Nephron progenitor cell (in vitro differentiated cells): ENCODE measurements at regions not wholly inside any gene's neighbourhood (a gene's known extent, or its start where the extent isn't known, plus 50 kb on each side); places are given as distances from the start of the nearest gene placed in this dataset.

ENCODE experiments used
- DNase-seq: peaks from one replicate; pipeline ENCODE4 v3.0.0; 2021
- H3K27ac Mint-ChIP-seq: 2 replicates; pipeline ENCODE4 v1.8.0; 2021; ENCODE audit warnings: mild to moderate bottlenecking, moderate library complexity, mixed read lengths
- H3K27me3 Mint-ChIP-seq: 2 replicates; pipeline ENCODE4 v1.8.0; 2021; ENCODE audit warnings: mild to moderate bottlenecking, low read depth, mixed read lengths; ENCODE audit not compliant: poor library complexity
- H3K36me3 Mint-ChIP-seq: 2 replicates; pipeline ENCODE4 v1.8.0; 2021; ENCODE audit warnings: low read depth, mixed read lengths
- H3K4me1 Mint-ChIP-seq: 2 replicates; pipeline ENCODE4 v1.8.0; 2021; ENCODE audit warnings: mixed read lengths
- H3K4me3 Mint-ChIP-seq: 2 replicates; pipeline ENCODE4 v1.8.0; 2021; ENCODE audit warnings: mild to moderate bottlenecking, moderate library complexity, mixed read lengths
- H3K9me3 Mint-ChIP-seq: 2 replicates; pipeline ENCODE4 v1.8.0; 2021; ENCODE audit warnings: mild to moderate bottlenecking, moderate library complexity, mixed read lengths
- TF ChIP-seq, protein P1 (sequence below): fragments of 200-600 bp; sonication (generic); IDR thresholded peaks from 2 replicates; pipeline ENCODE4 v1.5.0; 2021; ENCODE audit warnings: antibody characterized with exemption

DNA sequence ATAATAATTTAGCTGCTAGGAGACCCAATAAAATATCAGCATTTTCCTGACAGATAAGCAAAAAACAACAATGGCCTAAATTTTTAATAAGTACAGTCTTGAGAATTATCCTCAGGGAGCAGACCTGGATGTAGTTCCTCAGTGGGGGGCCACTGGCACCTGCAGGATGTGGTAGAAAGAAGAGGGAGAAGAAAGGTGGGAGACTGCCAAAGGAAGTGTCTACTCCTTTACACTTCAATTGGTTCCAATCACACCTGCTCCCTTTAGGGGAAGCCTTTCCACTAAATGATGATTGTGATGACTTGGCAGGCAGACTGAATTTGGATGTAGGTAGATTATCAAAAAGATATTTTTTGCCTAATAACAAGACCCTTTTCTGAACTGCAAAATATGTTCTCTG is 353.0 kb upstream of the SATB1 start:
- H3K4me1 Mint-ChIP-seq = no peaks in the 10 kb centered on the region
- H3K27ac Mint-ChIP-seq = no peak overlapping the region
- no peak for DNase-seq
- H3K36me3 Mint-ChIP-seq = no peaks in the 10 kb centered on the region
- TF ChIP-seq, protein P1, sequence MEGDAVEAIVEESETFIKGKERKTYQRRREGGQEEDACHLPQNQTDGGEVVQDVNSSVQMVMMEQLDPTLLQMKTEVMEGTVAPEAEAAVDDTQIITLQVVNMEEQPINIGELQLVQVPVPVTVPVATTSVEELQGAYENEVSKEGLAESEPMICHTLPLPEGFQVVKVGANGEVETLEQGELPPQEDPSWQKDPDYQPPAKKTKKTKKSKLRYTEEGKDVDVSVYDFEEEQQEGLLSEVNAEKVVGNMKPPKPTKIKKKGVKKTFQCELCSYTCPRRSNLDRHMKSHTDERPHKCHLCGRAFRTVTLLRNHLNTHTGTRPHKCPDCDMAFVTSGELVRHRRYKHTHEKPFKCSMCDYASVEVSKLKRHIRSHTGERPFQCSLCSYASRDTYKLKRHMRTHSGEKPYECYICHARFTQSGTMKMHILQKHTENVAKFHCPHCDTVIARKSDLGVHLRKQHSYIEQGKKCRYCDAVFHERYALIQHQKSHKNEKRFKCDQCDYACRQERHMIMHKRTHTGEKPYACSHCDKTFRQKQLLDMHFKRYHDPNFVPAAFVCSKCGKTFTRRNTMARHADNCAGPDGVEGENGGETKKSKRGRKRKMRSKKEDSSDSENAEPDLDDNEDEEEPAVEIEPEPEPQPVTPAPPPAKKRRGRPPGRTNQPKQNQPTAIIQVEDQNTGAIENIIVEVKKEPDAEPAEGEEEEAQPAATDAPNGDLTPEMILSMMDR = no peak
- H3K27me3 Mint-ChIP-seq = no peaks in the 10 kb centered on the region
- H3K9me3 Mint-ChIP-seq = no peaks in the 10 kb centered on the region
- H3K4me3 Mint-ChIP-seq = no peak overlapping the region

DNA sequence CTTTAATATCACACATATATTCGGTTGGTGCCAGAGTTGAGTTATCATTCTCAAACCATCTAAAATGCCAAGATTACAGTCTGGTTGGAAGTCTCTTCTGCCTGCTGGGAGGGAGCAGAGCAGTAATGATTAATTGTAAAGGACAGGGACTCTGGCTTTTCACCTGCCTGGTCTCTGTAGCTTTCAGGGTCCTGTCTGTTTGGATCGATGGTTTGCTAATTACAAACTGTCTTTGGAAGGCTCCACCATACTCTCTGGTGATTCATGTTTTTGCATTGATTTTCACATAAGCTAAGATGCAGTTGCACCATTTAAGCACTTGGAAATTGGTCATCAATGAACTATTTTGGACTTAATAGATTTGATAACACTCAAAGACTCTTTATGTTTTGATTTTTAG is 350.4 kb upstream of the SATB1 start:
- Mint-ChIP-seq H3K4me1 (no peaks in the 10 kb centered on the region), H3K4me3 (no peak overlapping the region), H3K9me3 (no peaks in the 10 kb centered on the region), H3K27me3 (no peaks in the 10 kb centered on the region), H3K36me3 (no peaks in the 10 kb centered on the region), H3K27ac (no peak overlapping the region)
- DNase-seq = no peak
- TF ChIP-seq, protein P1 = no peak

DNA sequence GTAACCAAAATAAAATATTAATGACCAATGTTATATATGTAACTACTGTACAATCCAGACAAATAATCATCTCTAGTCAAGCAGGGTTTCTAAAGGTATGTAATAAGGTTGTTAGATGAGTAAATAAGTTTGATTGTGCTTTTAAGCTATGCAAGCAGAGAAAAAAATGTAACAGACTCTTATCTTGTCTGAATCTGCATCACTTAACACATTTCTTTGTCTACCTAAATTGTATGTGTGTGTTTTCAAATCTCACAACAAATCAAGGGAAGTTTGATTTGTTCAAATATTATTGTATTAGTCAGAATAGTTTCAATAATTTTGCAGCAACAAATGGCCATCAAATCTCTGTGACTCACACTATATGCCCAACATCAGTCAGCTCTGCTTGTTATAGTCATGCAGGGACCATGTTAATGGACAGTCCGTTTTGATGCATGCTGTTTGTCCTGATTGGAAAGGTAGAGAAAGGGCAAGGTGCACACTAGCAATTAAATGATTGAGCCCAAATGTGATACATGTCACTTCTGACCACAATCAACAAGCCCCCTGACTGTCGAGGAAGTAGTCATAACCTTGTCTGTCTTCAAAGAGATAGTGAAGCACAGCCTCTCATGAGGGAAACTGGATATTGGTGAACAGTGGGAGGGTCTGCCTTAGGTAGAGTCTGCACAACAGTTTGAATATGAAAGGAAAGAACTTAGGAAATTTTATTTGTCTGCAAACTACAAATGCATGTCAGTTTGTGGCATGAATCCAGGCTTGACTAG is 349.4 kb upstream of the SATB1 start:
- no peak for DNase-seq
- no peaks in the 10 kb centered on the region for H3K4me1 Mint-ChIP-seq
- no peaks in the 10 kb centered on the region for H3K36me3 Mint-ChIP-seq
- no peaks in the 10 kb centered on the region for H3K9me3 Mint-ChIP-seq
- no peak overlapping the region for H3K27ac Mint-ChIP-seq
- no peaks in the 10 kb centered on the region for H3K27me3 Mint-ChIP-seq
- TF ChIP-seq, protein P1 = no peak
- no peak overlapping the region for H3K4me3 Mint-ChIP-seq

DNA sequence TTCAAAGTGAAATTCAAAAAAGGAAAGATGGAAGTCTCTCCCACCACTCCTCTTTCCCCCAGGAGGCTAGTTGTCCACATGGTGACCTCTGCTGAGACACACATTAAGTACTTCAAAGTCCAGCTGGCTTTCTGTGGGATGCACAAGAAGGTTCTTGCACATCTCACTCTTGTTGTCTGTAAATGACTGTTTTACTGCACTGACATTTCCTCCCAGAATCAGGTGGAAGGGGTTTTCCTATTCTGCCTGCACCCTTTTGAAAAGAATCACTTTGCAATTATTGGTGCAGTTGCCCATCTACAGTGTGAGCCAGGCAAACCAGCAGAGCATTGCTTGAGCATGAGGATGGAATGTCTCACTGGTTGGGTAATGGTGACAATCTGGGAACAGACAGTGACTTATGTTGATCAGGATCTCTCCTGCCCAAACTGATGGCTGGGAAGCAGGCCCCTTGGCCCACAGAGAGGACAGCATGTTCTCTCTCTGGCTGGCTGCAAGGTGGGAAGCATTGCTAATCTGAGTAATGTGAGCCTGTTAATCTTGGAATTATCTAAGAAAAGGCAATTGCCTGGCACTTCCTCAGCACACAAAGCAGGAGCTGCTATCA is 347.7 kb upstream of the SATB1 start:
- Mint-ChIP-seq H3K9me3 (no peaks in the 10 kb centered on the region), H3K4me1 (no peaks in the 10 kb centered on the region), H3K36me3 (no peaks in the 10 kb centered on the region), H3K4me3 (no peak overlapping the region), H3K27me3 (no peaks in the 10 kb centered on the region), H3K27ac (no peak overlapping the region)
- TF ChIP-seq, protein P1 = no peak
- DNase-seq = no peak

DNA sequence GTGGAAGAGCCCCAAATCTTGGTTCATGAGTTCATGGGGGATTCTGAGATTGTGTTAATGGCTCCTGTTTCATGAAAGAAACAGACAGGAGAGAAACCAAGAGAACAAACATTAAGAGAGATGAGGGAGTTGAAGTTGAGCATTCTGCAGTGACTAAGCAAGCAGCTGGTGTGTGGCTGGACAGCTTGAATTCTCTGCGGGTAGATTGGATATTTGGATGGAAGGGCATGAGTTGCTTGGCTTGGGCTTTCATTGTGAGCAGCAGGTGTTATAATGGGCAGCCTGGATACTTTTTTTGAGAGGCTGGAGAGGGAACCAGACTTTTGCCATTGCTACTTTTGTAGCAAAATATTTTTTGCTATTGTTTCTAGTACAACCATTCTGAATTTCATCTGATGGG is 346.8 kb upstream of the SATB1 start:
- no peak overlapping the region for H3K4me3 Mint-ChIP-seq
- TF ChIP-seq, protein P1 = no peak
- no peaks in the 10 kb centered on the region for H3K27me3 Mint-ChIP-seq
- no peaks in the 10 kb centered on the region for H3K9me3 Mint-ChIP-seq
- no peak for DNase-seq
- H3K36me3 Mint-ChIP-seq = no peaks in the 10 kb centered on the region
- no peaks in the 10 kb centered on the region for H3K4me1 Mint-ChIP-seq
- no peak overlapping the region for H3K27ac Mint-ChIP-seq

DNA sequence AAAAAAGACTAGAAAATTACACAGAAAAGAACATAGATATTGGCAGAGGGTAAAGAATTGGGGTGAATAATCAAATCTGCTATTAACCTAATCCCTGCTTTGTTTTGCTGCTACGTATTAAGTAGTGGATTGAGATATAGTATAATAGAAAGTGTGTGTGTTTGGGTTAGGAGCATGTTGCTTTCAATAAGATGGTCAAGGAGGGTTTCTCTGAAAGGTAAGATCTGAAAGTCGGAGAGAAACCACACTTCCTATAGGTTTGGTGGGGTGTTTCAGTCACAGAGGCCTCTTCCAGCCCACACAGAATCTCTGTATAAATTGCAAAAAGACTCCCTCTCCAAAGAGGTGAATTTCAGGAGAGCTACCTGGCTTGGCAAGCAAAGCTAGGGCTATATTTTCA is 345.7 kb upstream of the SATB1 start:
- no peak for DNase-seq
- Mint-ChIP-seq H3K36me3 (no peaks in the 10 kb centered on the region), H3K27ac (no peak overlapping the region), H3K9me3 (no peaks in the 10 kb centered on the region), H3K27me3 (no peaks in the 10 kb centered on the region), H3K4me1 (no peaks in the 10 kb centered on the region), H3K4me3 (no peak overlapping the region)
- TF ChIP-seq, protein P1 = no peak
